ENCODE measurements at regions not wholly inside any gene's neighbourhood (a gene's known extent, or its start where the extent isn't known, plus 50 kb on each side); places are given as distances from the start of the nearest gene placed in this dataset.
"Not testable (repeated sequence)": the region's sequence is repeated elsewhere in the genome, so short reads cannot be mapped to it uniquely, and the experiment has no call there.

DNA sequence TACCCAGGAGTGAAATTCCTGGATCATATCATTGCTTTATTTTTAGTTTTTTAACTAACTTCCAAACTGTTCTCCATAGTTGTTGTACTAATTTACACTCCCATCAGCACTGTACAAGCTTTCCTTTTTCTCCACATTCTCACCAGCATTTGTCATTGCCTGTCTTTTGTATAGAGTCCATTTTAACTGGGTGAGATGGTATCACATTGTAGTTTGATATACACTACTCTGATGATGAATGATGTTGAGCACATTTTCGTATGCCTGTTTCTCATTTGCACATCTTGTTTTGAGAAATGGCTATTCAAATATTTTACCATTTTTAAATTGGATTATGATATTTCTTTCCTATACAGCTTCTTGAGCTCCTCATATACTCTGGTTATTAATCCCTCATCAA lies 1586.6 kb downstream of the SI start:
- no peak for DNase-seq
- no peaks in the 10 kb centered on the region for H3K36me3 ChIP-seq
- H3K4me3 ChIP-seq, result no peak overlapping the region
- H3K27me3 ChIP-seq, result no peaks in the 10 kb centered on the region
- no peaks in the 10 kb centered on the region for H3K9me3 ChIP-seq

DNA sequence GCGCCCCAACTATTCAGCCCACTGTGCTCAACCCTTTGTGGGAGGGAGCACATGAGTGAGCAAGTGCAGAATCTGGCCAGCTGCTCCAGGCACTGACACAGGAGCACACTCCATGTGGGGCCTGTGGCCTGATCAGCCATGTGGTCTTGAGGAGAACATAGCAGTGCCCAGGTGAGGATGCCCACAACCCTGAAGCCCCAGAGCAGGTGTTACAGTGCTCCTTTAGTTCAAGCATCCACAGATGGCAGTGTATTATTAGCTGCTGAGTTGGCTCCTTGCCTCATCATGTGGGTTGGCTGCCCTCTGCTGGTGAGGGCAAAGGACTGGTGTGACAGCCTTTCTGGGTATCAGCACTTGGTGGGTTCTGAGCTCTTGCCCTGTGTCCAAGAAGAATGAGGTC lies 1588.2 kb downstream of the SI start:
- DNase-seq, result peak; percentile 57
- no peaks in the 10 kb centered on the region for H3K9me3 ChIP-seq
- H3K36me3 ChIP-seq, result no peaks in the 10 kb centered on the region

DNA sequence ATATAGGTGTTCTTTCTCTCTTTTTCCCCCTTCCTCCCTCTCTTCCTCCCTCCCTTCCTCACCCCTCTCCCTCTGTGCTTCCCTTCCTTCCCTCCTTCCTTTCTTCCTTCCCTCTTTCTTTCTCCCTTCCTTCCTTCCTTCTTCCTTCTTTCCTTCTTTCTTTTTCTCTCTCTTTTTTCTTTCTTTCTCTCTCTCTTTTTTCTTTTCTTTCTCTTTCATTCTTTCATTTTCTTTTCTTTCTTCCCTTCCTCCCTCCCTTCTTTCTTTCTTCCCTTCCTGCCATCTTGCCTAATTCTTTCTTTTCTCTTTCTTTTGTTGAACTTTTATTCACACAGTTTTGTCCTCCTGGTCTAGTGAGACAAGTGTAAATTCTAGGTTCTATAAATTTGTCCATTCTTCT lies 1595.6 kb downstream of the SI start:
- Histone ChIP-seq H3K4me3 (no peak overlapping the region), H3K36me3 (no peaks in the 10 kb centered on the region), H3K27me3 (no peaks in the 10 kb centered on the region), H3K9me3 (no peaks in the 10 kb centered on the region)
- no peak for DNase-seq

More for the DNA sequence above, 1588.2 kb downstream of the SI start:
- Histone ChIP-seq H3K4me3 (no peak overlapping the region), H3K27me3 (no peaks in the 10 kb centered on the region)

DNA sequence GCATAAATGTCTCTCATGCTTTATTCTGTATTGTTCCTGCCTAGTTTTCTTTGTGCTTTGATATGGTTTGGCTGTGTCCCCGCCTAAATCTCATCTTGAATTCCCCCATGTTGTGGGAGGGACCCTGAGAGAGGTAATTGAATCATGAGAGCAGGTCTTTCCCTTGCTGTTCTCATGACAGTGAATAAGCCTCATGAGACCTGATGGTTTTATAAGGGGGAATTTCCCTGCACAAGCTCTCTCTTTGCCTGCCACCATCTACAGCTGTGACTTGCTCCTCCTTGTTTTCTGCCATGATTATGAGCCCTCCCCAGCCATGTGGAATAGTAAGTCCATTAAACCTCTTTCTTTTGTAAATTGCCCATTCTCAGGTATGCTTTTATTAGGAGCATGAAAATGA lies 1596.6 kb downstream of the SI start:
- Histone ChIP-seq H3K36me3 (no peaks in the 10 kb centered on the region), H3K9me3 (no peaks in the 10 kb centered on the region), H3K4me3 (no peak overlapping the region), H3K27me3 (no peaks in the 10 kb centered on the region)
- DNase-seq, result no peak

DNA sequence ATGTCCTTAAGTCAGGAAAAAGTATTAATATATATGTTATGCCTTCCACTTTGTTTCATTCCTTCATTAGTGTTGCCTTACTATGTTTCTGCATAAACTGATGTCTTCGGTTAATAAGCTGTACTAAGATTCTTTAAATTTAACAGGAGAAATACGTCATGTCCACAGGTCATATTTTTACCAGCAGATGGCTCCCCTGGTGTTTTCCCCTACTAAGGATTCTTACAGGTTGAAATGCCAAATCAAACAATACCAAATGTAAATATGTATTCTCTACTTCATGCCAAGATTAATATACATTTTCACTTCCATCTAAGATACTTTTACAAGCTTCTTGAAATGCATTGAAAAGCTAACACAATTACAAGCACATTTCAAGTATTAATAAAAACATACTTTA lies 1602.1 kb downstream of the SI start:
- DNase-seq, result no peak
- Histone ChIP-seq H3K36me3 (no peaks in the 10 kb centered on the region), H3K4me3 (no peak overlapping the region), H3K27me3 (no peaks in the 10 kb centered on the region), H3K9me3 (no peaks in the 10 kb centered on the region)

DNA sequence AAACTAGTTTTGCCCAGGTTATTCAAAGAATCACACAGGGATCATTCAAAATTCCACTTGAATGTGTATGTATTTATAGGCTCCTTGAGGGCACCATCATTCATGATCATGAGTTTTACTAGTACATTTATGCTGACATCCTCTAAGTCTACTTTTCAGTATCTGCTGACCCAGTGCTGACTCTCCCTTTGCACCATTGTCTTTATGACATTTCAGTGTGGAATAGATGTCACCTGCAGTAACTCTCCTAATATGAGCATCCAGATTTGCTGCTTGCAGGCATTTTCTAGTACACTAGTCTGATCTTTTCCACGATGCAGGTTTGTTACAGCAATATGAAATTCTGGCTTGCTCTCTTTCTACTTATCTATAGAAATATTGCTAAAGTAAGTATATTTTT lies 1603.5 kb downstream of the SI start:
- Histone ChIP-seq H3K36me3 (no peaks in the 10 kb centered on the region), H3K4me3 (no peak overlapping the region), H3K27me3 (no peaks in the 10 kb centered on the region), H3K9me3 (no peaks in the 10 kb centered on the region)
- no peak for DNase-seq

DNA sequence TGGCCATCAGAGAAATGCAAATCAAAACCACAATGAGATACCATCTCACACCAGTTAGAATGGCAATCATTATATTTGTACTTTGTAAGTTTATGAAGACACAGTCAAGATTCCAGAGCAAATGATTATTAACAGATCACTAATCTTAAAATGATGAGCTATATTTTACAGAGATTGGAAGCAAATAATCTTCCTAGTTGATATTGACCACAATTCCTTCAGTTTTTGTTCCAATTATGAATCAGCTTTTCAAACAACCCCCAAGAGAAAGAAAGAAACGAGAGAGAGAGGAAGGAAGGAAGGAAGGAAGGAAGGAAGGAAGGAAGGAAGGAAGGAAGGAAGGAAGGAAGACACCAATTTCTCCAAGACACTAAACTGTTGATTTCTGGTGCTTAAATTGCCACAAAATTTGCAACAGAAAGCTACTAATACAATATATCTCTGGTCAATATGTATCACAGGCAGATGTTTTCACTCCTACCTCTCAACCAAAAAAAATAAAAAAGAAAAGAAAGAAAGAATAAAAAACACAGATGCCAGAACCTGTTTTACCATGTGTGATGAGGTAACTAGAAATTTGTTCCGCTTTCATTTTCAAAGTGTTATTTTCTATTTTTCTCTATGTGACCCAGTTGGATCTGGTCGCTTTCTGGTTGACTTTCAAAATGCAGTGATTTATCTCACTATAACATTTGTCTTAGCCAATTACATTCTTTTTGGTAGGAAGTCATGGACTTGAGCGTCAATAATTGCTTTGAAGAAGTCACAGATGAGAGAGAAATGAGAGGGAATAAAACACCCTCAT lies 1609.6 kb downstream of the SI start:
- Histone ChIP-seq H3K36me3 (no peaks in the 10 kb centered on the region), H3K9me3 (no peaks in the 10 kb centered on the region), H3K4me3 (no peak overlapping the region), H3K27me3 (no peaks in the 10 kb centered on the region)
- no peak for DNase-seq

DNA sequence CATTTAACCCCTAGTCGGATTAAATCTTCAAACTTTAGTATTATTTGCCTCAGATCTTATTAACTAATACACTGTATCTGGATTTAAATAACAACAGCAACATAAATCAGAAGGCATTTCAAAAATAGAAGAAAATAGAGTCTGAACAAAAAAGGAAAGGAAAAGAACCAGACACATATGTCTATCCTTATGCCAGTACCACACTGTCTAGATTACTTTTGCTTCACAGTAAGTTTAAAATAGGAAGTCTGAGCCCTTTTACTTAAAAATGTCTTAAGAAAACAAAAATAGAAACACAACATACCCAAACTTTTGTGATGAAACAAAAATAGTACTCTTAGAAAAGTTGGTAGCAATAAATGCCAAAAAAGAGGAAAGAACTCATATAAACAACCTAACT lies 1615.8 kb downstream of the SI start:
- H3K36me3 ChIP-seq, result no peaks in the 10 kb centered on the region
- H3K27me3 ChIP-seq, result no peaks in the 10 kb centered on the region
- DNase-seq, result no peak
- H3K4me3 ChIP-seq, result no peak overlapping the region
- H3K9me3 ChIP-seq, result no peaks in the 10 kb centered on the region

DNA sequence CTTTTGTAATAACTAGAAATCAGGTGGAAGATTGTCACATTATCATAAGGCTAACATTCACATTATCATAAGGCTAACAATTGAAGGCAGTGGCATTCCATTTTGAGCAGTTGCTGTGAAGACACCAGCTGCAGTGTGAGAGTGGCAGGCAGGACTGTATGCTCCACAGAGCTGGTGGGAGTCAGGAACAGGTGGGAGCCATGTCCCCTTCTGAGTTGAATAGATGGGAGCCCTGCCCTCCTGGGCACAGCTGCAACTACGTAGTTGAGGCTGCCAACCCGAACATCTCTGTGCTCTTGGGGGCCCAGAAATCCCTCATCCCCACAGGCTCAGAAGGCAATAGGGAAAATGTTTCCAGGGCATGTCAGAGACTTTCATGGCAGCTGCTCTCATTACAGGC lies 1627.6 kb downstream of the SI start:
- Histone ChIP-seq H3K4me3 (no peak overlapping the region), H3K36me3 (no peaks in the 10 kb centered on the region), H3K27me3 (no peaks in the 10 kb centered on the region), H3K9me3 (no peaks in the 10 kb centered on the region)
- DNase-seq, result no peak

DNA sequence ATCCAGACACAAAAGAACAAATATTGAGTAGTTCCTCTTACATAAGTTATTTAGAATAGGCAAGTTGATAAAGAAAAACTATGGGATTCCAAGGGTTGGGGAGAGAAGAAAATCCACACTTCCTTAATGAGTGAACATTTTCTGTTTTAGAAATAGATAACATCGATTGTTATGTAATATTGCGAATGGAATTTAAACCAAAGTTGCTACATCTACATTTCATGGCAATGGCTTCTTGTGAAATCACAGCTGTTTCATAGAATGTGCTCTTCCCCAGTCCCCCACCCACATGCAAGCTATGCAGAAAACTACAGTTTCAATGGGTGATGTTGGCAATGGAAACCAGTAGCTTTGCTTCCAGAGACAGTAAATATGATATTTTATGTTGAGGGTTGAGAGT lies 1639.5 kb downstream of the SI start:
- no peaks in the 10 kb centered on the region for H3K27me3 ChIP-seq
- DNase-seq, result no peak
- H3K4me3 ChIP-seq, result no peak overlapping the region
- no peaks in the 10 kb centered on the region for H3K36me3 ChIP-seq
- H3K9me3 ChIP-seq, result no peaks in the 10 kb centered on the region

DNA sequence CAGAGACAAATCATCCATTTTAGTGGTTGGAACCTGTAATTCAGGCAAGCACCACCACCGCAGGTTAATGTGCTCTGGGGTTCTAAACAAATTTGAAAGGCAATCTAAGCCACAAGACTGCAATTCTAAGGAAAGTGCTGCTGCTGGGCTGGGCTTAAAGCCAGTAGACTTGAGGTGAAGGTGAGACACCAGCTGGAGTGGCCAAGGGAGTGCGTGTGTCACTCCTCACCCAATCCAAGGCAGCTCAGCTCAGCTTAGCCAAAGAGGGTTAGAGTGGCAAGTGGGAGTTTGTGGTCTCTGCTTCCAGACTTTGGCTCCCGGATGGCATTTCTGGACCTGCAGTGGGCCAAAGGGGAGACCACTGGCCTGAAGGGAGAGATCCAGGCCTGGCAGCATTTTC lies 1655.6 kb downstream of the SI start:
- Histone ChIP-seq H3K9me3 (no peaks in the 10 kb centered on the region), H3K4me3 (no peak overlapping the region), H3K36me3 (no peaks in the 10 kb centered on the region), H3K27me3 (no peaks in the 10 kb centered on the region)
- DNase-seq, result no peak

DNA sequence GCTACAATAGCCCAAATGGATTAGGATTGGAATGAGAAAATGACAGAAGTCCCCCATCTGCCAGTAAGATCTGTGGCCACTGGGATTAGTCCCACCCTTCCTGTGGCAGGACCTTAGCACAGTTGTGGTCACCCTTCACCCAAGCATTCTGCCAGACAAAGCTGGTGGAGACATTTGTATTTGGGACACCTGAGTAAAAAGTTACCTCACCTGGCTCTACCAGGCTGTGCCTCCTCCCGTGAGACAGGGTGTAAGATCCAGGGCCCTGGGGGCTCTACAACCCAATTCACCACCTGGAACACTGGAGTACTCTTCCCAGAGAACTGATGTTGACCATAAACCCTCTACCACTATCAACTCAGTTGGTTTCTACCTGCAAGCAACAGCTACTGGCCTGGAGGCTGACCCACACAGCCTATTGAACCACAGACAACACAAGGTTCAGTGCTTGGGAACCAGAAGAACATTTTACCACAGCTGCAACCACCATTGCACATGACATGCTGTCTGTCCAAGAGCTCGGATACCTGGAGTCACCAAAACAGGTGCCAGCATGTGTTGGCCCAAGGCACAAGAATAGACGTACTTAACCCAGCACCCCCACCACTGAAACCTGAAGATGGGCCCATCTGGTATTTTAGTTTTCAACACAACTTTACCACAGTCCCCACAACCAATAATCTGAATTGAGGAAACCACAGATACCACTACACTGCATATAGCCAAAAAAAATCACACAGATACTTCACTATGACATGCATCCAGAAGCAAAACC lies 1686.7 kb downstream of the SI start:
- H3K9me3 ChIP-seq, result no peaks in the 10 kb centered on the region
- H3K27me3 ChIP-seq, result no peaks in the 10 kb centered on the region
- no peaks in the 10 kb centered on the region for H3K36me3 ChIP-seq
- no peak overlapping the region for H3K4me3 ChIP-seq
- no peak for DNase-seq

DNA sequence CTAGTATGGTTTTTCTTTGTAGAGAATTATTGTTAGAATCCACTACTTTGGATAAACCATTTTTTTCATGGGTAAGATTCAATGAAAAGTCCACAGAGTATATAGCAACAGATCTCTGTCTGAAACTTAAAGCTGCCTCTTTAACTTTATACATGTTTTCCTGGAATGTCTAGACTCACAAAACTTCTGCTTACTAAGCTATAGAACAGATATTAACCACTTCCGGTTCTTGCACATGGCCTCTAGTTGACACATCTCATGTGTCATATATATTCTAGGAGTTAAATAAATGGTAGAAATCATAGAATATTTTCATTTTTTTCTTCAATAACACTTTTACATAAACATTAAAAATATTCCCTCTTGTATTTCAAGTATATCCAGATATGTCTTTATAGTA lies 1693.9 kb downstream of the SI start:
- no peak for DNase-seq
- Histone ChIP-seq H3K36me3 (no peaks in the 10 kb centered on the region), H3K9me3 (no peaks in the 10 kb centered on the region), H3K4me3 (no peak overlapping the region), H3K27me3 (no peaks in the 10 kb centered on the region)

DNA sequence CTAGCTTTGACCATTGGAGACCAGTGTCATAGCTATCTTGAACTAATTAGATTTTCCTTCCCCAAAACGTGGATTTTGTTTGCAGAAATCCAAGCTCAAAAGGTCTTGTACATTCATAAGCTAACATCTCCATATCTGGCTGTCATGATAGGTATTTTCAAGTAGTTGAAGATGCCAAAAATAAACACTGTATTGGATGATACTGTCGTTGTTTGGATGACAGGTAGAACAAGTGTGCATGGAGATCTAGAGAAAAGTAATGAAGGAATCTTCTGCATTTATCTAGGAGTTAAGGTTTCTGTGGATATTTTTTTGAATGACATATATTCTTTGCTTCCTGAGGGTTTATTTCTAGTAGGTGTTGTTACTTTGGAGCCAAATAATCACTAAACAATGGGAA lies 1696.1 kb downstream of the SI start:
- no peaks in the 10 kb centered on the region for H3K9me3 ChIP-seq
- no peak overlapping the region for H3K4me3 ChIP-seq
- H3K36me3 ChIP-seq, result no peaks in the 10 kb centered on the region
- H3K27me3 ChIP-seq, result no peaks in the 10 kb centered on the region
- DNase-seq, result no peak

DNA sequence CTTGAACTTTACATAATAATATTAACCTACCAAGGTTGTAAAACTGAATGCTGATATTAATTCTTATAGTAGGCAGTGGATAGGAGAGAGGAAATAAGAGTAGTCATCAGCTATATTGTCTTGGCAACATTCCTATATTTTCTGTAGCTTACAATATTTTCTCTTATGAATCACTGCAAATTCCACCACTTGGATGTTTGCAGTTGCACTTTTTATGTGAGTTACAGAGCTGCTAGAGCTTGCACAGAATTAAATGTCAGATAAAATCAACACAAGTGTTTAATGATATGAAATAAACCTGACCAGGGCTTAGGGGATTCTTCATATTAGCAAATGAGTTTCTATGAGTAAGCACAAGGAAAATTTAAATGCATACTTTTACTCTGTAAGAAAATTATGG lies 1710.1 kb downstream of the SI start:
- H3K36me3 ChIP-seq, result no peaks in the 10 kb centered on the region
- H3K27me3 ChIP-seq, result no peaks in the 10 kb centered on the region
- no peak for DNase-seq
- no peak overlapping the region for H3K4me3 ChIP-seq
- no peaks in the 10 kb centered on the region for H3K9me3 ChIP-seq

DNA sequence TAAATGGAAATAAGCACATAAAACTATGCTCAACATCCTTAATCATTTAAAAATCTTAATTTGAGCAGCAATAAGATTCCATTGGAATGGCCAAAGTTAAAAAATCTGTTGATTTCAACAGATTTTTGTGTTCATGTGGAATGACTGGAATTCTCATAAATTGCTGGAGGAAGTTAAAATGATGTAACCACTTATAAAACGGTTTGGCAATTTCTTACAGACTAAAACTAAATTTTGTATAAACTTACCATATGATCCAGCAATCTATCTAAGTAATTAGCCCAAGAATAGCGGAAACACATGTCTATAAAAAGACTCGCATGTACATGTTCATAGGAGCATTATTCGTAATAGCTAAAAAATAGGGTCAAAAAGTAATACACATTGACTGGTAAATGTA lies 1713.6 kb downstream of the SI start:
- Histone ChIP-seq H3K36me3 (no peaks in the 10 kb centered on the region), H3K27me3 (no peaks in the 10 kb centered on the region), H3K4me3 (no peak overlapping the region), H3K9me3 (no peaks in the 10 kb centered on the region)
- DNase-seq, result no peak

DNA sequence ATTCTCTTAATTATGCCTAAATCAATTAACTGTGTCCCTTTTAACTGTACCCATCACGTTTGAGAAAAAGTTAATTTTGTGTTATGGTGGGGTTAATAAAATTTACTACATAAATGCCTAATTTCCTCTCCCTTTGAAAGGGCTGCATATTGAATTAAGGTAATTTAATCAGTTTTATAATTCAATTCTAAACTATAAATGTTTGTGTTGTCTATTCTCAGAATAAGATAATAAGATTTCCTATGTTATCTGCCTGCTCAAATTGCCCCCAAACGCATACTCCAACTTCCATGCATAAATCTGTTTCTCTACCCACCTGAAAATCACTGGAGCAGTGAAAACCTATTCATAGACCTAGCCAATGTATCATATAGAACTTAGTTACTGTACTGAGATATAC lies 1716.1 kb downstream of the SI start:
- H3K36me3 ChIP-seq, result no peaks in the 10 kb centered on the region
- DNase-seq, result no peak
- no peak overlapping the region for H3K4me3 ChIP-seq
- no peaks in the 10 kb centered on the region for H3K27me3 ChIP-seq
- H3K9me3 ChIP-seq, result no peaks in the 10 kb centered on the region

DNA sequence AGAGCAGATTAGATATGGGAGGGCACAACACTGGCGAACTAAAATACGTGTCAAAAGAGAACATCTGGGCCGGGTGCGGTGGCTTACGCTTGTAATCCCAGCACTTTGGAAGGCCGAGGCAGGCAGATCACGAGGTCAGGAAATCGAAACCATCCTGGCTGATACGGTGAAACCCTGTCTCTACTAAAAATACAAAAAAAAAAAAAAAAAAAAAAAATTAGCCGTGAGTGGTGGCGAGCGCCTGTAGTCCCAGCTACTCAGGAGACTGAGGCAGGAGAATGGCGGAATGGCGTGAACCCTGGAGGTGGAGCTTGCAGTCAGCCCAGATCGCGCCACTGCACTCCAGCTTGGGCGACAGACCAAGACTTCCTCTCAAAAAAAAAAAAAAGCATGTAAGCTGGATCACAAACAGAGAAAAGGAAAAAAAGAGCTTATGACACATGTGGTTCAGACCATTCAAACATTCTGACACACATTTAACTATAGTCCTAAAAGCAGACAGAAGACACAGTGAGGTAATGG lies 1716.9 kb downstream of the SI start:
- H3K9me3 ChIP-seq, H3K27me3 ChIP-seq, H3K36me3 ChIP-seq: not testable (repeated sequence)
- peak; percentile 42 for DNase-seq
- H3K4me3 ChIP-seq, result peak overlapping the region; percentile 22

Data from MG63 (cell line).